Stimulated activated CD4-positive, alpha-beta T cell treated with anti-CD3 and anti-CD28 coated beads, Interleukin-4, amount 100 ng/mL, for 1 hour (primary cell): ENCODE measurements at regions not wholly inside any gene's neighbourhood (a gene's known extent, or its start where the extent isn't known, plus 50 kb on each side); places are given as distances from the start of the nearest gene placed in this dataset.

ENCODE experiments used
- DNase-seq: peaks from one replicate; pipeline ENCODE4 v3.0.0-alpha.2; 2020

DNA sequence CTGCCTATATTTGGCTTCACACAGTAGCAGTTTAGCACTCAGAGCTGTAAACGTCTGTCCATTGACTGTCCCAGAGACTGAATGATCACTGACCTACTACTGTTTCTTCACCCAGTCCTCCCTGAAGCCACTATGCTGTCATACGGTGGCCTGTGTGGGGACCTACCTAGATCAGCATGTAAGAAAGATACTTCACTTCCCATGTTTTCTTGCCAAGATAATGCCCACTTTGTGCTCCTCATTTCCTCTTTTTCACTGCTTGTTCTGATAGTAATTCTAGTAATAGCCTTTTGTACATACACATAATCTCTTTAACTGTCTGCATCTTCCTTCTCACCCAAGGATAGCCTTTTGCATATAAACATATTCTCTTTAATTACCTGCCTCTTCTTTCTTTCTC is 109.9 kb upstream of the TIAM2 start:
- no peak for DNase-seq

DNA sequence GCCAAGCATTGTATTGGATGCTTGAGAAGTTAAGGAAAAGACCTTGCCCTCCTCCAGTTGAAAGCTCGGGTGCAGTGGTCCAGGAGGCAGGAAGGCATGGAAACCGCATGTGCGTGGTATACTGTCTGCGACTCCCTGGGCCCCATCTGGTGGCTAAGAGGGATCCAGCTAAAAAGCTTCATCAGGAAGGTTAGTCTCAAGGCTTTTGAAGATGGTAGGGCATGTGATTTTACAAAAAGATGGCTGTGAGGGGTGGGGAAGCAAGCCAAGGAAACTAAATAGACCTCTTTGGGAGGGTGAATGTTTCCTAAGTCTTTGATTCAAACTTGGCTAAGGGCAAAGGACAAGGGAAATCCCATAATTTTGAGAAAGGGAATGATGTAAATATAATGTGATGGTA is 109.1 kb upstream of the TIAM2 start:
- no peak for DNase-seq

DNA sequence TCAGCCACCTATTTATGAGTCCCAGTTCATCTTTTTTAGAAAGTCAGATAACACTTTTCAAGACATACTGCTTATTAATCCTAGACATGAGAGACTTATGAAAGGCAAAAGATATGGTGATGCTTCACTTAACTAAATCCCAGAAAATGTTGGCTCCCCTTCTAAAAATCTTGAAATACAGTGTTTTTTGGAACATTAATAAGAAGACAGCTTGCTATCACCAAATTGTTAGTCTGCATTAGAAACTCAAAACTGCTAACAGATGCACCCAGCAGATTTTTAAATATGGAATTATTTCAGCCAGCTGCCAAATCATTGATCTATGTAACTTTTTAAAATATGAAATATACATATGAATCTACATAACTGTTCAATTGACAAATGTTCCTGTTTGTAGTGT is 108.6 kb upstream of the TIAM2 start:
- DNase-seq = no peak

DNA sequence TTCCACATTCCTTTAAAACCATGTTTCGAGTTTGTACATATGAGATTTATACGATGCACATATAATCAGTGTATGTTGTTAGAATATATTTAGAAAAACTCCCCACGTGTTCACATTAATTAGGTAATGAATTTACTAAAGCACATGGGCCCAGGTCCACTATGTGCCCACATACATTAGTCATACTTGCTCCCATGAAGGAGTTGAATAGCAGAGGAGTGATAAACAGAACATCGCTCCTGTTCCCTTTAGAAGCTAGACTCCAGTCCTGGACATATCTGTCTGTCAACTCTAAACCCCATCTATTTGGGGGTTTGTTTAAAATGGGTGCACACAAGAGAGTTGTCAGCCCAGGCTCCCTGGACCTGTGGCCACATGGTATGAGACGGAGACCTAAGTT is 108.1 kb upstream of the TIAM2 start:
- no peak for DNase-seq

DNA sequence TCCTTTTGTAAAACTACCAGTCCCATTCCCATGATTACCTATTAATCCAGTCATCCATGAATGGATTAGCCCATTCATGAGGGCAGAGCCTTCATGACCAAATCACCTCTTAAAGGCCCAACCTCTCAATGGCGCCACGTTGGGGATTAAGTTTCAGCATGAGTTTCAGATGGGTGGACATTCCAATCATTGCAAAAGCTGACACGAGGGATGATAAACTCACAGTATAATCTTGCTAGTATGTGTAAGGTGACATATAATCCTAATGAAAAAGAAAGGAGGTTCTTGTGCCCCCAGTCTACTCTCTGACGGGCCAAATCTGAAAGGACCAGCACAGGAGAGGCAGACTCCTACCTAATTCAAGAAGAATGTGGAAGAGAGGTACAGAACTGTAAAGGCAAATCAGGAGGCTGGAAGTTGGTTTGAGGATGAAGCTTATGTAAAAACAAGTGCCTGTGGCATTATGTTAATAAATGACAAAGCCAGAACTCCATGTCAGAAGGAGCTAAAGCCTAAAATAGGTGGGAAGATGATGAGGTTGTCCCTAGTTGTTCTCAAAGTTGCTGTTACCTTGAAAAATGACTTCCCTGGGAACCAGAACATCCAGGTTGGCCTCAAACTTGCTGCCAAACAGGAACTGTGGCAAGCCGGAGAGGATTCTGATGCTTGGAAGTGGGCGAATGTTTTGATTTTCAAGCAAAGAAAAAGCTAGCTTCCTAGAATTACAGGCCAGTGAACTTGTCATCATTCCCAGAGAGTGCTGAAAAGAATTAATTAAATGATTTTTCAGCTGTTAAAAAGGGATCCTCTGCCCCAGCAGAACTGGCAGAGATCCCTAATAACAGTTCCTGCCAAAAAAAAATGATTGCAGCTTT is 106.5 kb upstream of the TIAM2 start:
- no peak for DNase-seq

DNA sequence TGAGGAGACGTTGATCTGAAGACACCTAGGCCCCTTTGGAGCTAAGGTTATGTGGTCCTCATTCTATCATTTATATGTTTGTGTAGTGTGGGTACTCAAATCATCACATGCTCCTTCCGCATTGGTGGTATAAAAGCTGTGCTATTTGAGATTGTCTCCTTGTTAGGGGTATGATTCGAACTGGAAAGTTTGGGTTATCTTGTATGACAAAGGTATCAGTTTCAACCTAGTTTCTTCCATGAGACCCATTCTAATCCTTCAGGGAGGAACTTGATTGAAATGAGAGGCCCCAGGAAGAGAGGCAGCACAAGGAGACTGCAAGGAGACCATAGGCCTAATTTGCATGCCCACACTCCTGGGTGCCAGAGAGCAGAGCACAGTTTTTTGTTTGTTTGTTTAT is 104.2 kb upstream of the TIAM2 start:
- DNase-seq = no peak

DNA sequence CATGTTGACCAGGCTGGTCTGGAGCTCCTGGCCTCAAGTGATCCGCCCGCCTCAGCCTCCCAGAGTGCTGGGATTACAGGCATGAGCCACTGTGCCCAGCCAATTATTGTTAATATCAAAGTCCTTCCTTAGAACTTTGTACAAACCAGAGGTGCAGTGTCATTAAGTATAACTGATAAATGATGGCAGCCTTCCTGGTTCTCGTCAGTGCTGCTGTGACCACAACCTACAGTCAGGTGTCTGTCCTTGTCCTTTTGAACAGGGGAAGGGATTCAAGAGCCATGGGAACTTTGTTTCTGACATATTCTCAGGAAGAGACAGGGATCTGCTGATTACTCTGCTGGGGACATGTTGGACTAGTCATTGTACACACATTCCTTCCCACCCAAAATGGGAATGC is 103.2 kb upstream of the TIAM2 start:
- no peak for DNase-seq

DNA sequence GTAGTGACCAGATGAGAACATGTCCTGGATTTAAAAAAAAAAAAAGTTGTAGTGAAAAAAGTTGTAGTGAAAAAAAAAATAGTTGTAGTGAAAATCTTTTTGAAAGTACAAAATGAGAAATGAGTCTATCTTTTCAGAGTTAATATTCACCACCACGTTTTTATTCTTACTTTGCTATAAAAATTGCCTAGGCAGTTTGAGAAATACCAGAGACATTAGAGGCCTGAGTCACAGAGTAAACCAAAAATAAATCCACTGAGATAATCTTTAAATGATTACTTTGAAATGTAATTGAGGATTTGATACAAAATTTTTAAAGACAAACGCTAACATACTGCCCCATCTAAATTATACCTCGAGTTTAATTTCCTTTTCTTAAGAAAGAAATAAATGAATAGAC is 101.2 kb upstream of the TIAM2 start:
- no peak for DNase-seq

DNA sequence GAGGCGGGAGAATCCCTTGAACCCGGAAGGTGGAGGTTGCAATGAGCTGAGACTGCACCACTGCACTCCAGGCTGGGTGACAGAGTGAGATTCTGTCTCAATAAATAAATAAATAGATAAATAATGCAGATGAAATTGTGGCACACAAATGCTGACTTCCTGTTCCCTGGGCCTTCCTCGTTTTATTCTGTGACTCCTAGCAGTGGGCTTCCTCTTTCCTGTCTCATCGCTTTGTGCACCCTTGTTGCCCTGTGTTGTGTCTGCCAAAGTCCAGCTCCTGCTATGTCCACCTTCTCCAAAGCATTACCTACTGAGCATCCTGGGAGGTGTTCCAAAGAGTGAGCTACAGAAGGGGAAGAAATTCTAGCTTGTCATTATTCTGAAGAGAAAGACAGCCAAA is 100.2 kb upstream of the TIAM2 start:
- DNase-seq = no peak

DNA sequence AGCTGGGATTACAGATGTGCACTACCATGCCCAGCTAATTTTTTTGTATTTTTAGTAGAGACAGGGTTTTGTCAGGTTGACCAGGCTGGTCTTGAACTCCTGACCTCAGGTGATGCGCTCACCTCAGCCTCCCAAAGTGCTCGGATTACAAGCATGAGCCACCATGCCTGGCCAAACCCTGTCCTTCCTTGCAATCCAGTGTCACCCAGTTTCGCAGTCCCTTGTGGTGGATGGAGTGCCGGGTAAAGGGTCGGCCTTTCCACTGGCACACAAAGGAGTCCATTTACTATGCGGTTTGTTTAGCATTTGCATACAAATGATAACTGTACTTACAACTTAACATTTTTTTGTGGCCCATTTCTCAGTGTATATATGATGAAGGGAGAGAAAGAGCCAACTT is 99.3 kb upstream of the TIAM2 start:
- no peak for DNase-seq

DNA sequence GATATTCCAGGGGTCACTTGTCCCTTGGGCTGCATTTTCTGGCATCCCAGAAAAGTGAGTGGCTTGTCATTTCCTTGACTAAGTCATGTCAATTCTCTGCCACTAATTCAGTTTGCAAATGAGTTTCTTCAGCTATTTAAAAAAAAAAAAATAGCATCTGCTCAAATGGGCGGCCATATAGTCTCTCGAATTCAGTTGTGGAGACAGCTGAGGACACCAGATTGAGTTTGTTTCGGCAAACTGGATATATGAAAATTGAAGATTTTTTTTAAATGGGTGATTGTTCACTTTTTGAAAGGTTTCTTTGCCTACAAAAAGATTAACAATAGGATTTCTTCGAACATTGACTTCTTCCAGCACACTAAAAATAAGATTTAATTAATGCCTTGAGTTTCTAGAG is 96.3 kb upstream of the TIAM2 start:
- DNase-seq = no peak

DNA sequence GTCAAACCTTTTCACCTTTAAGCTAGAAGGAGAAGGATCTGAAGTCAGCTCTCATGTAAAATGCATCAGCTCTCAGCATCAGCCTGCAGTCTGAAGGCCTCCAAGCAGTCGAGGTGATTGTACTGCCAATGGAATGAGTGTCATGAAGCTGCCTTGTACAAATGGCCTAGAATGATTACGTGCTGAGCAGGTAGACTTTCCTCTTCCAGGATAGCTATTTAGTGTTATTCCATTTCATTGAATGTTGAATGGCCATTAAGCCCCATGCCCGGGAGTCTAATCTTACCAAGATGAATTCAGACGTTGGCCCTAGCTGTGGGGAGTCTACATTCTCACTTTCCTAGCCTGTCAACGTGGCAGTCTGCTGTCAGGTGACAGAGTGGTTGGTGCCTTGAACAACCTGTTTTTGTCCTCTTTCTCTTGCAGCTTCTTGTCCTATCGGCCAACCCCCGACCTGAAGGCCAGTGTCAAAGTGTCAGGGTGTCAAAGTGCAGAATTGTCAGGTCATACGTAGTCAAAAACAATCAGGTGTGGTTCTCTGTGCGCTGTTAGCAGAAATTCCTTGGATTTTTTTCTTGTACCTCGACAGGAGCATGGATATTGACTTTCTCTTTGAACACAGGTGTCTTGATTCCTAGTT is 95.2 kb upstream of the TIAM2 start:
- DNase-seq = no peak

DNA sequence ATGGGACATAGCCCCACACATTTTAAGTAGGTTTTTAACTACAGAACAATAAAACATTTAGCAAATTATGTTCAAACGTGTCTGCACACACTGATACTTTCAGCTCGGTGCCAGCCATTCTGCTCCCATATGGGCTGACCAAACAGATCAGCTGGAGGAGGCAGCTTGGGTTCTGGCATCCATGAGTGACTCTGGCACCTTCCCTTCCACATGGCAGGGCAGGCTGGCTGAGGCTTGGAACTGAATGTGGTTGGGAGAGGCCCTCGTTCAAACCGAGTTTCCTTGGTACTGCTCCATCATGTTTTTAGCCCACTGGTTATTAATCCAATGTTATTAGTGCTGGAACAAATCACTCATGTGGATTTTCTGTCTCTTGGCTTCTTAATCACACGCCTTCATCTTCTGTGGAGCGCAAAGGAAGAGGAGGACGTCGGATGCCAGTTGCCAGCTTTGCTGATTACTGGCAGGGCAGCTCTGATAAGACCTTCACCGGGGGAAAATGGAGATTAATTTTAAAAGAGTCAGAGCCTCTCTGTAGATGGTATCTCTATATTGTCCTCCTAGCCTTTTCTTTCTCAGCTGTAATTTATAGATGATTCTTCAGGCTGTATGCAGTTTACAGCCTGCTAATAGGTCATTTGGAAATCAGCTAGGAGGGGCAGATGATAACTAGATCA is 93.1 kb upstream of the TIAM2 start:
- DNase-seq = no peak

DNA sequence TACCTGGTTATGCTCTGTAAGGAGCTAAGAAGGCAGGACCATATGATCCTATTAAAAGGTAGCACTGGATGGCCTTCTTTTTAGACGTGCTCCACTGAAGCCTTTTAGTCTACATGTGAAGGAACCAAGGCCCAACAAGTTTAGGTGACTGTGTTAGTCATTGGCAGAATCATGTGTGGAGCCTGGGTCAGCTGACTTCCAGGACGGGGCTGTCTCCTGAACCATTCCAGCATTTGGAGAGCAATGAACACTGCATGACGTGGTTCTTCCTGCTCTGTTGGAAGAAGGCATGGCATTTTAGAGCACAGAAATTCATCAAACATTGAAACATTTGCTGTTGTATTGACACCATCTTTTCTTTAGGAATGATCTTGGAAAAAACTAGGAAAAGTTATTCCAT is 87.8 kb upstream of the TIAM2 start:
- no peak for DNase-seq

DNA sequence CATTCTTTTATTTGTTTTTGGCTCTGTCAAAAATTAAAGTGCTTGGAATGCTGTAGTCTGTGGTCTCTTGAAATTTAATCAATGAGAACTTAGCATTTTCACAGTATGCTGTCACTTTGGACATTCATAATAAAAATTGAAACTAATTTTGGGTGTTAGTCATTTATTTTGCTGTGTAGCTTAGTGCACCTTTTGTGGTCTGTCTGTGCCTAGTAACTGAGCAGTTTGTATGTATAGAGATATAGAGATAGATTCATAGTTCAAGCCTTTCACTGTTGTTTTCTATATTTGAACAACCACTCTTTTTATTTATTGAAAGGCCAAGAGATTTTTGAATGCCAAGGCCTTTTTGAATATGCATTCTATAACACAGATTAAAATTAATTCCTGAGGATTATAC is 86.4 kb upstream of the TIAM2 start:
- DNase-seq = no peak

DNA sequence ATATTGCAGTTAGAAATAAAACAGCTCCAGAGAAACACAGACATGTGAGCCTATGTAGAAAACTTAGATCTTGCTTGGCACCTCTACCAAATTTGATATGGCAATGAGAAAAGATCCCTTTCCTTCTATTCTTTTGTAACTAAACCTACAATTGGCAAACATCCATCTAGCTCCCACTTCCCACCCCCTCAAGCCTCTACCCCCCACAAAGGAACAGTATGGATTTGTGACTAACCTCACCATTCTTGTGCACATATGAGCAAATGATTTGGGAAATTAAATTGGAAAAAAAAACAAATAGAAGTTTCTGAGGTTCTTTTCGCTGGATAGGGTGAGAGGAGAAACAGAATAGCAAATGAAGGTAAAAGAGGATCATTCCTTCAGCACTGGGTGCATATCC is 85.8 kb upstream of the TIAM2 start:
- DNase-seq = no peak

DNA sequence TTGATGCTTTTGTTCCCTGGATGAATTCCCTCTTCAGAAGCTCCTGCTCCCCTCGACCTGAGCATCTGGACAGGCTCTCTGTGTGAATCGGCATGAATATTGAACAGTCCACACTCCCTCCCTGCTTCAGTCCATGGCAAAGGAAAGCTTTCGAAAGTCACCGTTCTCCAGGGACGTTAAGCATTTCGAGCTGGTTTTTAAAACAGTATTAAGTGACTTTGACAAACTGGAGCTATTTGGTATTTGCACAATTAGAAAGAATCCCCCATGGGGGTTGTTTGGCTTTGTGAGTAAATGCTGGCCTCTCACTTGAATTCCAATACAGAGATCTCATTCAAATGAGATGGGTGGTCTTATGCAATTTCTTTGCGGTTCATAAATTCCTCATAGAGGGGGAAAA is 85.3 kb upstream of the TIAM2 start:
- no peak for DNase-seq

DNA sequence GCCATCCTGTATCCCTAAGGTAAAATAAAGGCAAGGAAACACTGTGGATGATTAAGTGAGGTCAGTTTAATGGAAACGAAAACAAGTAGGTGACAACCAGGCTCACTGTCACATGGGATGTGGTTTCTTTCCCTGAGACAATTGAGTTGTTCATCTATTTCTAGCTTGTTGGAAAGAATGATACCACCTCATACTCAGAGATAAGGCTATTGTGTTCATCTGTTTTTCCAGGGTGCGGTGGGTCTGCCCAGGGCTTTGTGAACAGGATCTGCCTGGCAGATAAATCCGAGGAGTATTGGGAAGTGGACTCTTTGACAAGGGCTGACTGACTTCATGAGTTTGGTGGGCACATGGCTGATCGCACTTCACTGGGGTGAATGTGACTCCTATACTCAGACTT is 80.8 kb upstream of the TIAM2 start:
- no peak for DNase-seq

DNA sequence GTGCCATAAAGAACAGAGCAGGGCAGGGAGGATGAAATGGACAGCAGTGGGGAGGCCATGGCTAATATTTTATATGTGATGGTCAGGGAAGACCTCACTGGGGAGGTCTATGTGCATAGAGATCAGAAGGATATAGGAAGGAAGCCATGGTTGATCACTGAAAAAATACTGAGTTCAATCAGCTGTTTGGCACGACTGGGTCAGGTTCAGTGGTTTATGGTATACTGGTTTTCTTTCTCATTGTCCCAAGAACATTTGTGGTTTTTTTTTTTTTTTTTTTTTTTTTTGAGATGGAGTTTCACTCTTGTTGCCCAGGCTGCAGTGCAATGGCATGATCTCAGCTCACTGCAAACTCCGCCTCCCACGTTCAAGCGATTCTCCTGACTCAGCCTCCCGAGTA is 78.3 kb upstream of the TIAM2 start:
- DNase-seq = no peak

DNA sequence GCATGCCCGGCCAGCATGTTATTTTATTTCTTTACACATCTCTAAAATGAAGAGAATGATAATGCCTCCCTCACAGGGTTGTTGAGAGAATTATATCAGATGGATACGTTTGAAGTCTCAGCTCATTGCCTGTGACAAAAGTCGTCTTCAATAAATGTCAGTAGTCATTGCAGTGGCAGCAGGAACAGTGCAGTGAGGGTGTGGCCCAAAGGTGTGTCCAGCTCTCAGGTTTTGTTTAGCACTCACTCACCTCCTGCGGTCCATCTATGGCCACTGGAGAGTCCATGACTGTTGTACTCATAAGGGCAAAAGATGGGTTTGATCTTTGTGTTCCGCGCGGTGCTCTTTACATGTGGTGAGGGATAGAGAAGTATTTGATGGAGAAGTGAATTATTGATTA is 77.2 kb upstream of the TIAM2 start:
- DNase-seq = no peak

DNA sequence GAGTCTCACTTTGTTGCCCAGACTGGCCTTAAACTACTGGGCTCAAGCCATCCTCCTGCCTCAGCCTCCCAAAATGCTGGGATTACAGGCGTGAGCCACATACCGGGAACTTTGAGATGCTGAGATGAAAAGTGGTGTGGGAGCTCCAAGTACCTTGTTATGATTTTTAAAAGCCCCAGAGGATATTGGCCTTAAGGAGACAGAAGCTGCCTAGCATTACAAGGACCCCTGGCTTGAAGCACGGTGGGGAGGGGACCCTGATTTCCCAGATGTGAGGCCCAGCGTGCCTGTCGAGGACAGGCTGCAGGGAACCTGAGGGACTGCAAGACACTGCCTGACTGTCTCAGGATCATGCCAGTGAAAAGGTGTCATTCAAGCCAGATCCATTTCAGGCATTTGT is 75.3 kb upstream of the TIAM2 start:
- no peak for DNase-seq

DNA sequence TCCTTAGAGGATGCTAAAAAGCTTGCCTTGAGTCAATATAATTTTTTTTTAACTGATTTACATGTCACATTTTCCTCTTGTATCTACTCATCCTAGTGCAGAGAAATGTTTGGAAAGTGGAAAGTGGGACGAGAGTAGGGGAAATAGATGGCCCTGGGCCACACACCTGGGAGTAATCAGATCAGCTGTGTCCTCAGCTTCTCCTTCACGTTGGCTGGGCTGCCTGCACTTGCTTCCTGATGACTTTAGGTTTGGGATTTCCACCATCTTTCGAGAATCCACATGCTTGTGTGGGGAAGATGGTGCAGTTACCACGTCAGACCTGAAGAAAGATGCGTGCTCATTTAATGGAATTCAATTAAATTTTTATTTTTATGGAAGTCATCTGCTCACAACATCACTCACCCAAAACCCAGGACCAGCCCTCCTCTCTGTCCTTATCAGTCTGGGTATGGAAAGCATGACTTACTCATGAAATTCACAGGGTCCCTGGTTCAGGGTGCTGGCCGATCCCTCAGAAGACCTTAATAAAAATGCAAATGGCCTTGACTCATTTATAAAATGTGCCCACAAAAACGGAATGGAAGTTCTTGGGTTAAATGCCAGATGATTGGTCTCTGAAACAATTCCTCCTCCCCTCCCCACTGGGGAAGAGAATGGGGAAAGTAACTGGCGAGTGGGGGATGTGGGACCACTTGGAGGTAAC is 74.5 kb upstream of the TIAM2 start:
- no peak for DNase-seq

DNA sequence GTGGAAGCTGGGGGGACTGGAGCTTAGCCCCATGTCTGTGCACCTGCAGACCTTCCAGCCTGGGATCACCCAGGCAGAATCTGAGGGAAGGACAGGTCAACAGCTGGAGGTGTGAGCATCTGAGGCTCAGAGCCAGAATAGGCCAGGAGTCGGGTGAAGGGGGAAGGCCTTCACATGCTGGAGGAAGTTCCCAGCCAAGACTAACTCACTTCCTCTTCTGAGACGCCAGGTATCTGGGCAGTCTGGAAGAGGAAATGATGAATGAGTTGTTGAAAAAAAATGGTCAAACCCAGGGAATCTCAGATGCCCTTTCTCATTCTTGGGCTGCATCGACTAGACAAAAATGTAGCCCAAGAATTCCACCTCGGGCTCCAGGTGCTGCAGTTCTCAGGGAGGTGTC is 73.6 kb upstream of the TIAM2 start:
- DNase-seq = no peak
